HG02870 (cell line): ENCODE measurements at regions not wholly inside any gene's neighbourhood (a gene's known extent, or its start where the extent isn't known, plus 50 kb on each side); places are given as distances from the start of the nearest gene placed in this dataset.
"Not testable (repeated sequence)": the region's sequence is repeated elsewhere in the genome, so short reads cannot be mapped to it uniquely, and the experiment has no call there.

Experiments
- ATAC-seq: cut with Tn5 transposase; IDR thresholded peaks from one replicate; pipeline ENCODE4 v1.9.1; 2021; ENCODE audit warnings: mild to moderate bottlenecking, moderate library complexity; ENCODE audit not compliant: unreplicated experiment

GRCh38 chr2:19205983-19206533 is 152.4 kb downstream of the OSR1 start:
- no peak for ATAC-seq

- ATAC-seq, result no peak
These were observed 154.6 kb downstream of the OSR1 start for GRCh38 chr2:19203866-19204265.

GRCh38 chr2:19201911-19202462 is 156.4 kb downstream of the OSR1 start:
- no peak for ATAC-seq

GRCh38 chr2:19198381-19198780 is 160.0 kb downstream of the OSR1 start:
- no peak for ATAC-seq

GRCh38 chr2:19195661-19196060 is 162.8 kb downstream of the OSR1 start:
- ATAC-seq, result no peak

- ATAC-seq, result no peak
These were observed 169.0 kb downstream of the OSR1 start for GRCh38 chr2:19189391-19189790.

GRCh38 chr2:19187323-19188020 is 171.0 kb downstream of the OSR1 start:
- no peak for ATAC-seq

GRCh38 chr2:19185086-19185485 is 173.3 kb downstream of the OSR1 start:
- ATAC-seq, result no peak

- no peak for ATAC-seq
These were observed 180.2 kb downstream of the OSR1 start for GRCh38 chr2:19178175-19178574.

GRCh38 chr2:19176977-19177376 is 181.4 kb downstream of the OSR1 start:
- ATAC-seq, result no peak

GRCh38 chr2:19176172-19176852 is 182.1 kb downstream of the OSR1 start:
- no peak for ATAC-seq

- ATAC-seq, result no peak
These were observed 184.2 kb downstream of the OSR1 start for GRCh38 chr2:19174176-19174575.

GRCh38 chr2:19171409-19171808 is 187.0 kb downstream of the OSR1 start:
- ATAC-seq, result no peak

GRCh38 chr2:19169134-19169768 is 189.2 kb downstream of the OSR1 start:
- ATAC-seq, result no peak

- not testable (repeated sequence) for ATAC-seq
These were observed 194.3 kb downstream of the OSR1 start for GRCh38 chr2:19164099-19164498.

- no peak for ATAC-seq
These were observed 199.5 kb downstream of the OSR1 start for GRCh38 chr2:19158896-19159295.

- no peak for ATAC-seq
These were observed 200.2 kb downstream of the OSR1 start for GRCh38 chr2:19158211-19158610.

- no peak for ATAC-seq
These were observed 201.8 kb downstream of the OSR1 start for GRCh38 chr2:19156646-19157045.

- no peak for ATAC-seq
These were observed 207.7 kb downstream of the OSR1 start for GRCh38 chr2:19150726-19151125.

GRCh38 chr2:19146867-19147266 is 211.6 kb downstream of the OSR1 start:
- no peak for ATAC-seq

- no peak for ATAC-seq
These were observed 217.0 kb downstream of the OSR1 start for GRCh38 chr2:19141234-19142004.
